Nephron (organoid): ENCODE measurements at regions not wholly inside any gene's neighbourhood (a gene's known extent, or its start where the extent isn't known, plus 50 kb on each side); places are given as distances from the start of the nearest gene placed in this dataset.
"Not testable (repeated sequence)": the region's sequence is repeated elsewhere in the genome, so short reads cannot be mapped to it uniquely, and the experiment has no call there.

Experiments used
- H3K27ac Mint-ChIP-seq, 3 experiments: 2 replicates each; pipeline ENCODE4 v1.8.0; 2020; ENCODE audit warnings: mixed read lengths in 3 of 3, mild to moderate bottlenecking in 2 of 3, moderate library complexity in 1 of 3
- H3K27me3 Mint-ChIP-seq: 2 replicates; pipeline ENCODE4 v1.8.0; 2021; ENCODE audit warnings: low read depth, mild to moderate bottlenecking, moderate library complexity, mixed read lengths
- H3K36me3 Mint-ChIP-seq: 2 replicates; pipeline ENCODE4 v1.8.0; 2020; ENCODE audit warnings: low read depth, mixed read lengths
- H3K4me1 Mint-ChIP-seq: 2 replicates; pipeline ENCODE4 v1.8.0; 2020; ENCODE audit warnings: mixed read lengths
- H3K4me3 Mint-ChIP-seq, 3 experiments: 2 replicates each; pipeline ENCODE4 v1.8.0; 2020; ENCODE audit warnings: mild to moderate bottlenecking in 3 of 3, mixed read lengths in 3 of 3, moderate library complexity in 2 of 3
- H3K9me3 Mint-ChIP-seq: 2 replicates; pipeline ENCODE4 v1.8.0; 2020; ENCODE audit warnings: mixed read lengths
- TF ChIP-seq, protein P1 (sequence below), 3 experiments: fragments of 200-600 bp; sonication (generic); IDR thresholded peaks; one replicate each; pipeline ENCODE4 v1.5.0; 2021; ENCODE audit warnings: antibody characterized with exemption in 3 of 3; ENCODE audit not compliant: unreplicated experiment in 3 of 3

DNA sequence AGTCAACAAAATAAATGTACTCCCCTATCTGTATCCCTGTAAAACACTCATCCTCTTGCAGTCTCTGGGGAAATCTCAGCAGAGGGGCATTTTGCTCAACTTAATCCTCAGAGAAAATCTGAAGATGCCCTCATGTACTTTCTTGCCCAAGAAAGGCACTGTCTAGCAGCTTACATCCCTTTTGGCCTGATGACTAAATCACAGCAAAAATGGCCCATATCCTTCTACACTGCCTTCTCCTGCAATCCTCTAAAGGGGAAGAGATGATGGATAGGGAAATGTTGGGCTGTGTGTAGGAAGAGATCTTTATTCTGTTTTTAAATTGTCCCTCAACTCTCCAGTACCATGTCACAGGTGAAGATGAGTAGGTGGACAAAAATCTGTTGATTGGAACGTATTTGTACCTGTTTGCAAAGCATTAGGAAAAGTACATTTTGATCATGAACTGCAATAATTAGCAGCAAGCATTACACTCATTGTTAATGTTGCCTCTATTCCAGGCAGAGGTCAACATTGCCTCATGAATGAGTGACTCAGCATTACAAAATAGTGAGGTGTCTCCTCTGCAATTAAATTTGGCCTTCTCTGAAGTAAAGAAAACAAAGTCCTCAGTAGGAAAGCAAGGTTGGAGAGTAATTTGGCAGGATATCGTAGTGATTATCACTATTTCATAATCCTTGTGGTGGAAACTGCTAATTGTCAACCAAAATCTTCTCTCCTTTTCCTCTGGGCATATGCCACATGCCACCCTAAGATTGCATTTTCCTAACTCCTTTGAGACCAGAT lies 172.4 kb upstream of the CAND1 start:
- H3K4me3 Mint-ChIP-seq, result no peak overlapping the region
- H3K36me3 Mint-ChIP-seq, result no peaks in the 10 kb centered on the region
- TF ChIP-seq, protein P1, sequence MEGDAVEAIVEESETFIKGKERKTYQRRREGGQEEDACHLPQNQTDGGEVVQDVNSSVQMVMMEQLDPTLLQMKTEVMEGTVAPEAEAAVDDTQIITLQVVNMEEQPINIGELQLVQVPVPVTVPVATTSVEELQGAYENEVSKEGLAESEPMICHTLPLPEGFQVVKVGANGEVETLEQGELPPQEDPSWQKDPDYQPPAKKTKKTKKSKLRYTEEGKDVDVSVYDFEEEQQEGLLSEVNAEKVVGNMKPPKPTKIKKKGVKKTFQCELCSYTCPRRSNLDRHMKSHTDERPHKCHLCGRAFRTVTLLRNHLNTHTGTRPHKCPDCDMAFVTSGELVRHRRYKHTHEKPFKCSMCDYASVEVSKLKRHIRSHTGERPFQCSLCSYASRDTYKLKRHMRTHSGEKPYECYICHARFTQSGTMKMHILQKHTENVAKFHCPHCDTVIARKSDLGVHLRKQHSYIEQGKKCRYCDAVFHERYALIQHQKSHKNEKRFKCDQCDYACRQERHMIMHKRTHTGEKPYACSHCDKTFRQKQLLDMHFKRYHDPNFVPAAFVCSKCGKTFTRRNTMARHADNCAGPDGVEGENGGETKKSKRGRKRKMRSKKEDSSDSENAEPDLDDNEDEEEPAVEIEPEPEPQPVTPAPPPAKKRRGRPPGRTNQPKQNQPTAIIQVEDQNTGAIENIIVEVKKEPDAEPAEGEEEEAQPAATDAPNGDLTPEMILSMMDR (IDR thresholded peaks at IDR 0.05; ENCODE audit: unreplicated experiment in 3 of 3), result no peak
- no peaks in the 10 kb centered on the region for H3K9me3 Mint-ChIP-seq
- no peak overlapping the region for H3K27ac Mint-ChIP-seq
- H3K27me3 Mint-ChIP-seq, result peaks cover 3% of the 10 kb centered on the region
- no peaks in the 10 kb centered on the region for H3K4me1 Mint-ChIP-seq

DNA sequence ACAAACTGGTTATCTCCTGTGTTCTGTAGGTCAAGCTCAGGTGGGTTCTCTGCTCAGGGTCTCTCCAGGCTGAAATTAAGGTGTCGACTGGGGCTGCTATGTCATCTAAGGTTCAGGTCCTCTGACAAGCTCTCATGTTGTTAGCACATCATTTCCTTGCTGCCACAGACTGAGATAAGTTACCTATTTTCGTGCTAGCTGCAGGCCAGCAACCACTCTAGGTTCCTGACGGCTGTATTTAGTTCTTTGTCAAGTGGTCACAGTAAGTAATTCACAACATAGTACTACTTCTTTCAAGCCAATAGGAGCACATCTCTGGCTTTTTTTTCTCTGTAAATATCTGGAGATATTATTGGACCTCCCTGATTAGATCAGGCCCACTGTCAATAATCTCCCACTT lies 169.3 kb upstream of the CAND1 start:
- no peak overlapping the region for H3K4me3 Mint-ChIP-seq

DNA sequence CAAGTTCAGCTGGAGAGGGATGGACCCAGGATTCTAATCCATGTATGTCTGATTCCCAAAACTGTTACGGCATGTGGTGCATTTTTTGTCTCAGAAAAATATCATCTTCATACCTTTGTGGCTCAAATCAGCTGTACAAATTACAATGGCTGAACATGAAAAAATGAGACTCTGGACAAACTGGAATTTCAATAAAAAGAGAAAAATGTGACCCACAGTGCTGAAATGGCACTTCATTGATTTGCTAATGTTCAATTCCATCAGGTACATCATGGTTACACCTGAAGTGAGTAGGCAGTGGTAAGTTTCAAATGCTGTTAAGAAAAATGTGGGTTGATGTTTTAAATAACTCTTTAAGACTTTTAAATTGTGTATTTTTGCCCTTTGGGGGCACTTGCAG lies 165.6 kb upstream of the CAND1 start:
- H3K9me3 Mint-ChIP-seq, result peaks cover 23% of the 10 kb centered on the region
- no peaks in the 10 kb centered on the region for H3K36me3 Mint-ChIP-seq
- TF ChIP-seq, protein P1 (IDR thresholded peaks at IDR 0.05; ENCODE audit: unreplicated experiment in 3 of 3), result no peak
- no peak overlapping the region for H3K27ac Mint-ChIP-seq
- H3K4me1 Mint-ChIP-seq, result no peaks in the 10 kb centered on the region
- no peak overlapping the region for H3K4me3 Mint-ChIP-seq
- H3K27me3 Mint-ChIP-seq, result peaks cover 4% of the 10 kb centered on the region

More for the DNA sequence above, 169.3 kb upstream of the CAND1 start:
- no peaks in the 10 kb centered on the region for H3K9me3 Mint-ChIP-seq
- no peaks in the 10 kb centered on the region for H3K4me1 Mint-ChIP-seq
- peaks cover 3% of the 10 kb centered on the region for H3K27me3 Mint-ChIP-seq
- no peaks in the 10 kb centered on the region for H3K36me3 Mint-ChIP-seq
- TF ChIP-seq, protein P1 (IDR thresholded peaks at IDR 0.05; ENCODE audit: unreplicated experiment in 3 of 3), result no peak
- H3K27ac Mint-ChIP-seq, result no peak overlapping the region

DNA sequence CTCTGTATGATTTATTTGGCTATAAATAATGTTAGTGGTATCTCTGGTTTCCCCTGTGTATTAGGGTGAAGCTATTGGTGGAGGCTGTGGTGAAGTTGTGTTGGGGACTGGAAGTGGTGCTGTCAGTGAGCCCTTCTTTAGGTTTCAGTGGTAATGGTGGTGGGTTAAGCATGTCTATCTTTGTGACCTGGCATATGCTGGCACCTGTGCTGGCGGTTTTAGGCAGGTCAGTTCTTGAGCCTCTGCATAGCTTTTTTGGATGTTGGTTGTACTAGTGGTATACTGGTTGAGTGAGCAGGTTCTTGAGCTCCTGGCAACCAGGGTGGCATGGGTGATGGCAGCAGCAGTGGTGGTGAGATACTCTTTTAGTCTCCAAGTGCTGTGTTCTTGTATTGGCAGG lies 161.9 kb upstream of the CAND1 start:
- Mint-ChIP-seq H3K9me3 (peaks cover 27% of the 10 kb centered on the region), H3K27me3 (peaks cover 4% of the 10 kb centered on the region), H3K36me3 (no peaks in the 10 kb centered on the region)

DNA sequence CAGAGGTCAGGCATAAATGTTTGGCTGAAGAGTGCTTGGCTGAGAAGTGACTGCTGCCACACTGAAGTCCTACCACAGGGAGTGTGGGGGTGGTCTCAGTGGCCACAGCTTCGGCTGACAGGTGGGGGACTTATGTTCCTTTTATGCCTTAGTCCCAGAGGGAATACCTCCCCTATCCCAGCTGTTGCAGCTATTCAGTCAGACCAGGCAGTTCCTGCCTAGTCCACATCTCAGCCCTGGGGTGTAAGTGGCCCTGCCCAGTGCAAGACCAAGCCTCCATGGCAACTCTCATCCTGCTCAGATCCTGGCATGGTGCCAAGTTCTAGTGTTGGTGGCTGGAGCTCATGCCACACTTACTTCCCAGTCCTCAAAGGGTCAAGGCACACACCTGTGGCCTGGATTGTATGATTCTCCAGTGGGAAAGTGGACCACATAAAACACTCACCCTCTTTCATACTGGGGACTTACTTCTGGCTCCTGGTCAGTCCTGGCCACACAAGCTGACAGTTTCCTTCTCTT lies 161.3 kb upstream of the CAND1 start:
- TF ChIP-seq, protein P1 (IDR thresholded peaks at IDR 0.05; ENCODE audit: unreplicated experiment in 3 of 3), result no peak
- H3K36me3 Mint-ChIP-seq, result no peaks in the 10 kb centered on the region
- H3K27me3 Mint-ChIP-seq, result peaks cover 4% of the 10 kb centered on the region
- peaks cover 27% of the 10 kb centered on the region for H3K9me3 Mint-ChIP-seq
- H3K27ac Mint-ChIP-seq, result no peak overlapping the region
- no peak overlapping the region for H3K4me3 Mint-ChIP-seq
- no peaks in the 10 kb centered on the region for H3K4me1 Mint-ChIP-seq

More for the DNA sequence above, 161.9 kb upstream of the CAND1 start:
- TF ChIP-seq, protein P1 (IDR thresholded peaks at IDR 0.05; ENCODE audit: unreplicated experiment in 3 of 3), result no peak
- H3K4me3 Mint-ChIP-seq, result no peak overlapping the region
- no peaks in the 10 kb centered on the region for H3K4me1 Mint-ChIP-seq
- no peak overlapping the region for H3K27ac Mint-ChIP-seq

DNA sequence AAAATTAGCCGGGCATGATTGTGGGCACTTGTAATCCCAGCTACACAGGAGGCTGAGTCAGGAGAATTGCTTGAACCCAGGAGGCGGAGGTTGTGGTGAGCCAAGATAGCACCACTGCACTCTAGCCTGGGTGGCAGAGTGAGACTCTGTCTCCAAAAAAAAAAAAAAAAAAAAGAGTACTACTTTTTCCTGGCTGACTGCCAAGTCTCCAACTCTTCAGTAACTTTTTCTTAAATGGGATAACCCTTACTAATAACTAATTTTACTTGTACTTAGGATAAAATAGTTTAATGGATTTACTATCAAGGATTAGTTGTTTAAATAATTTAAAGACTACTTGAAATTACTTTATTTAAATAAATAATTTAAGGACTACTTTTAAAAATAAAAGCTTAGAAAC lies 158.8 kb upstream of the CAND1 start:
- H3K4me3 Mint-ChIP-seq, H3K27me3 Mint-ChIP-seq, H3K36me3 Mint-ChIP-seq, H3K4me1 Mint-ChIP-seq, H3K27ac Mint-ChIP-seq: not testable (repeated sequence)
- H3K9me3 Mint-ChIP-seq, result peaks cover 27% of the 10 kb centered on the region
